ENCODE measurements at regions not wholly inside any gene's neighbourhood (a gene's known extent, or its start where the extent isn't known, plus 50 kb on each side); places are given as distances from the start of the nearest gene placed in this dataset.

GRCh38 chr11:19661827-19662226, 50.8 kb upstream of the NAV2 start:
- DNase-seq (ENCODE audit: low spot score): no peak

- DNase-seq (ENCODE audit: low spot score): no peak
Observed at GRCh38 chr11:19660076-19660475, 52.6 kb upstream of the NAV2 start.

- no peak for DNase-seq (ENCODE audit: low spot score)
Observed at GRCh38 chr11:19659529-19659928, 53.1 kb upstream of the NAV2 start.

- no peak for DNase-seq (ENCODE audit: low spot score)
Observed at GRCh38 chr11:19658344-19658743, 54.3 kb upstream of the NAV2 start.

- DNase-seq (ENCODE audit: low spot score): no peak
Observed at GRCh38 chr11:19656140-19656541, 56.5 kb upstream of the NAV2 start.

GRCh38 chr11:19652623-19653375, 59.8 kb upstream of the NAV2 start:
- DNase-seq (ENCODE audit: low spot score): no peak

GRCh38 chr11:19651653-19652052, 61.0 kb upstream of the NAV2 start:
- DNase-seq (ENCODE audit: low spot score): no peak

GRCh38 chr11:19651028-19651427, 61.6 kb upstream of the NAV2 start:
- DNase-seq (ENCODE audit: low spot score): no peak

- no peak for DNase-seq (ENCODE audit: low spot score)
Observed at GRCh38 chr11:19650467-19650866, 62.2 kb upstream of the NAV2 start.

GRCh38 chr11:19649751-19650150, 62.9 kb upstream of the NAV2 start:
- no peak for DNase-seq (ENCODE audit: low spot score)

- DNase-seq (ENCODE audit: low spot score): no peak
Observed at GRCh38 chr11:19648321-19648720, 64.3 kb upstream of the NAV2 start.

GRCh38 chr11:19647816-19648215, 64.8 kb upstream of the NAV2 start:
- no peak for DNase-seq (ENCODE audit: low spot score)

- no peak for DNase-seq (ENCODE audit: low spot score)
Observed at GRCh38 chr11:19646921-19647320, 65.7 kb upstream of the NAV2 start.

GRCh38 chr11:19646308-19646707, 66.3 kb upstream of the NAV2 start:
- DNase-seq (ENCODE audit: low spot score): no peak

- no peak for DNase-seq (ENCODE audit: low spot score)
Observed at GRCh38 chr11:19644316-19644715, 68.3 kb upstream of the NAV2 start.

- no peak for DNase-seq (ENCODE audit: low spot score)
Observed at GRCh38 chr11:19642185-19643158, 70.2 kb upstream of the NAV2 start.

GRCh38 chr11:19639603-19640105, 73.0 kb upstream of the NAV2 start:
- no peak for DNase-seq (ENCODE audit: low spot score)

GRCh38 chr11:19635332-19635731, 77.3 kb upstream of the NAV2 start:
- DNase-seq (ENCODE audit: low spot score): no peak

GRCh38 chr11:19633276-19633675, 79.4 kb upstream of the NAV2 start:
- DNase-seq (ENCODE audit: low spot score): peak; percentile 57

- no peak for DNase-seq (ENCODE audit: low spot score)
Observed at GRCh38 chr11:19632499-19632834, 80.2 kb upstream of the NAV2 start.

- DNase-seq (ENCODE audit: low spot score): no peak
Observed at GRCh38 chr11:19631712-19632498, 80.7 kb upstream of the NAV2 start.

GRCh38 chr11:19628018-19628417, 84.6 kb upstream of the NAV2 start:
- DNase-seq (ENCODE audit: low spot score): no peak
